Ovary (tissue), 7 donors: ENCODE measurements at regions not wholly inside any gene's neighbourhood (a gene's known extent, or its start where the extent isn't known, plus 50 kb on each side); places are given as distances from the start of the nearest gene placed in this dataset.

ENCODE experiments used
- DNase-seq, 5 donors: peaks; one replicate each; pipeline ENCODE4 v3.0.0-alpha.2; 2019 to 2020
- H3K27ac ChIP-seq, 2 donors: fragments of 200-600 bp; one replicate each; pipeline versions ENCODE4 v1.5.1 to v1.8.0; 2019 to 2022
- H3K27me3 ChIP-seq: fragments of 200-600 bp; one replicate; pipeline ENCODE4 v1.8.0; 2022
- H3K36me3 ChIP-seq: fragments of 200-600 bp; sonication (generic); one replicate; pipeline ENCODE4 v1.5.1; 2019
- H3K4me1 ChIP-seq: one replicate; pipeline ENCODE4 v1.8.1; 2013; ENCODE audit warnings: mild to moderate bottlenecking, moderate library complexity; ENCODE audit not compliant: insufficient read depth
- H3K4me3 ChIP-seq: fragments of 200-600 bp; sonication (generic); one replicate; pipeline ENCODE4 v1.5.1; 2017
- H3K9me3 ChIP-seq, 2 donors: fragments of 200-600 bp in 1 of 2; sonication (generic) in 1 of 2; one replicate each; pipeline versions ENCODE4 v1.5.1 to v1.8.1; 2013 to 2019; ENCODE audit warnings: mild to moderate bottlenecking in 1 of 2, moderate library complexity in 1 of 2
- CTCF ChIP-seq, 3 donors: fragments of 450-650 bp in 2 of 3; fragments of 200-600 bp in 1 of 3; IDR thresholded peaks; one replicate each; pipeline versions ENCODE4 v1.5.1 to v1.8.0; 2016 to 2022; ENCODE audit warnings: antibody characterized with exemption in 3 of 3, mild to moderate bottlenecking in 1 of 3
- EP300 ChIP-seq: sonication (generic); formaldehyde crosslinking; IDR thresholded peaks from one replicate; pipeline ENCODE4 v1.6.1; 2017; ENCODE audit warnings: antibody characterized with exemption
- POLR2A ChIP-seq: fragments of 450-650 bp; IDR thresholded peaks from one replicate; pipeline ENCODE4 v1.6.1; 2017; ENCODE audit warnings: antibody characterized with exemption, mild to moderate bottlenecking, moderate library complexity
- WGBS, 3 donors: extraction: QIAGEN DNeasy Blood & Tissue Kit in 1 of 3; methylation state at CpG; one replicate each; pipeline versions ENCODE4 v1.1.5 to v1.1.7; 2013 to 2017; 5-methylcytosine and 5-hydroxymethylcytosine counted together
- intact Hi-C, 4 donors: fragments of 100-400 bp; cut with DNase I; formaldehyde crosslinking; loops; one replicate each; pipeline versions ENCODE4 v1.11.0 to v1.15.1; 2022 to 2023
- donor health status: DM: no; HTN: no; CAD: no; lungs with moderate emphysema.
- donor health status: DM: no; HTN: no; CAD: no.
- donor health status: Bipolar disorder and iron deficiency.
- donor health status: DM: no; HTN: no; CAD: no.
- donor health status: DM: yes; HTN: yes; CAD: no.

DNA sequence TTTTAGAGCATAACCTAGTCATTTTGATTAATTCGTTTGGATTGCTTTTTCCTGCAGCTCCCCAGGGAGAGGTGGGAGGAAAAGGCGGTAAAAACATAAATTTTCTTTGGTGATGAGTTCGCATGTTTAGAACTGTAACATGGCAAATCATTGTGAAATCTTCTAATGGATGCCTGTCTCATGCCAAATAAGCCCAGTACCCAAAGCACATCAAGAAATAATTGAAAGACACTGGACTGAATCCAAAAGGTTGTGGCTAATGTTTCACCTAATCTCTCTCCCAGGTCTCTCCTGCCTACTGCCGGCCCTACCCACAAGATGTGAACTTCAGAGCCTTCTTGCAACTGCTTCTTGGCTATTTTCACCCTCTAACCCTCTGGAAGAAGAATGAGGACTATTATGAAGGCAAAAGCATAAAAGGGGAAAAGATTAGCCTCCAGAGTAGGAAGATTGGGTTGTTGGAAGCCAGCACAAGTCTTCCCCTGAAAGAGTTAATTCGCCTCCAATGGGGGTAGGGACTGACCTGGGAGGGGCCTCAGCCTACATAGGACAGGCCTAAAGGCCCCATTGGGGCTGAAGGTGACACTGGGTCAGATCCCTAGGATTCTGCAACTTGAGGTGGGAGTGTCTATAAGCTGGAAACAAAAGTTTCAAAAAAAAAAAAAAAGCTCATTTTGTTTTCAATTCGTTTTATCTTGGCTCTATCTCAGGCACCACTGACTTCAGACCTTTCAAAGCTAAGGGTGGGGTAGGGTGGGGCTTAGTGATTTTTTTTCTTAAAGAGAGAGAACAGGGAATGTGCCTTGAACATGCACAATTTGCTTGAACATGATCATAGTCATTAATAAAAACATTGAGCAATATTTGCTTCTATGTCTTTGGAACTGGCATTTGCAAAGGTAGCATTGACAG, 278.6 kb upstream of the KLF3 start:
- TF ChIP-seq EP300 (no peak), CTCF (IDR thresholded peaks at IDR 0.05) (no peak), POLR2A (no peak)
- WGBS, 3 donors: 48 to 60% (median 55%) methylated on average over 6 of the region's 6 CpGs
- no peaks in the 10 kb centered on the region for H3K36me3 ChIP-seq
- no peak overlapping the region for H3K4me3 ChIP-seq
- no peak for DNase-seq
- no peaks in the 10 kb centered on the region for H3K27me3 ChIP-seq
- no peak overlapping the region for H3K27ac ChIP-seq
- H3K9me3 ChIP-seq: no peaks in the 10 kb centered on the region
- H3K4me1 ChIP-seq: peaks cover 22% of the 10 kb centered on the region
- intact Hi-C loops: loop anchor here in 1 of 4 donors (1.0 kb wide), 1 partner anchor 42 kb away; no protein-coding TSS in a partner anchor

DNA sequence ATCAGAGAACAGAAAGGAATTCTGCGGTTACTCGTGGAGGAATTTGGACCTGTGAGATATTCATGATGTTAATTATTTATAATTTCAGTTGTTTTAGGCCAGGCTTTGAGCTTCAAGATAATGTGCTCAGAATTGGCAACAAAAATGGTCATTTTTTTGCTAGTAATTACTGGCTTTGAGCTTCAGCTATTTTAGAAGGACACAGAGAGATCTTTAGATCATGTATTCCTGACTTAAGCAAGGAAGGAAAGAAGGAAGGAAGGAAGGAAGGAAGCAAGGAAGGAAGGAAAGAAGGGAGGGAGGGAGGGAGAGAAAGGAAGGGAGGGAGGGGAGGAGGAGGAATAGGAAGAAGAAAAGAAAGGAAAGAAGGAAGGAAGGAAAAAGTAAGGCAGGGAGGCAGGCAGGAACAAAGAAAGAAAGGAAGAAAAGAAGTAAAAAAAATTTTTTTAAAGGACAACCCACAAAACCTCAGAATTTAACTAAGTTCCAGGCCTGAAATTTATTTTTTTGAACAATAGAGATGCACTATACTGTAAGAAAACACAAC, 277.9 kb upstream of the KLF3 start:
- intact Hi-C loops: loop anchor here in 1 of 4 donors (1.0 kb wide), 1 partner anchor 43 kb away; no protein-coding TSS in a partner anchor
- Histone ChIP-seq H3K4me3 (no peak overlapping the region), H3K27me3 (no peaks in the 10 kb centered on the region), H3K4me1 (peaks cover 22% of the 10 kb centered on the region), H3K36me3 (no peaks in the 10 kb centered on the region), H3K9me3 (no peaks in the 10 kb centered on the region), H3K27ac (no peak overlapping the region)
- 11 to 14% (median 13%) methylated on average over 2 of the region's 2 CpGs for WGBS, 3 donors
- TF ChIP-seq POLR2A: no peak
- TF ChIP-seq EP300: no peak
- DNase-seq: no peak

GRCh38 chr4:38386654-38387188, 277.3 kb upstream of the KLF3 start:
- Histone ChIP-seq H3K9me3 (no peaks in the 10 kb centered on the region), H3K4me1 (peaks cover 22% of the 10 kb centered on the region), H3K27ac (no peak overlapping the region), H3K36me3 (no peaks in the 10 kb centered on the region), H3K27me3 (no peaks in the 10 kb centered on the region), H3K4me3 (no peak overlapping the region)
- TF ChIP-seq POLR2A: no peak
- TF ChIP-seq EP300: no peak
- TF ChIP-seq CTCF (IDR thresholded peaks at IDR 0.05): no peak
- DNase-seq: no peak
- WGBS, 3 donors: 62 to 68% (median 66%) methylated on average over 2 of the region's 2 CpGs
- intact Hi-C loops: loop anchor here in 1 of 4 donors (1.0 kb wide), 1 partner anchor 43 kb away; no protein-coding TSS in a partner anchor

DNA sequence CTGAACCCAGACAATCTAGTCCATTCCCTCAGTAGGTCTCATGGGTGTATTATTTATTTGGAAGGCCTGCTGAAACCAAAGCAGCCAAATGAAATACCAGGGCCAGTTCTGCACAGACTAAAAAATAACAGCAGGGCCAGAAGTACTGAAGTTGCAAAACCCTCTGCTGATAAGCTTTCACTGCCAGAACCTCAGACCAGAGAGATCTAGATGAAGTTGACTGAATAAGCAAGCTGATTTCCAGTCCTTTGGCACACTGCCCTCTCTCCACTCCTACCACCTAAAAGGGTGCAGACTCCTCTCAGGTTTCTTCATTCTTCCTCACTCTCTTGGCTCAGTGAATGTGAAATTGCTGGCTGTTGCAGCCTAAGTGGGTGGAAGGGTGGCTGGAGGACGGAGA, 276.7 kb upstream of the KLF3 start:
- Histone ChIP-seq H3K4me1 (peaks cover 18% of the 10 kb centered on the region), H3K4me3 (no peak overlapping the region), H3K36me3 (no peaks in the 10 kb centered on the region), H3K27me3 (no peaks in the 10 kb centered on the region), H3K27ac (no peak overlapping the region), H3K9me3 (no peaks in the 10 kb centered on the region)
- WGBS, 3 donors: 19 to 31% (median 28%) methylated on average over 1 of the region's 1 CpG
- intact Hi-C loops: no loop called here
- TF ChIP-seq CTCF (IDR thresholded peaks at IDR 0.05): no peak
- no peak for TF ChIP-seq EP300
- no peak for TF ChIP-seq POLR2A
- peak; percentile 47 to 84 (median 75) for DNase-seq
